Neural progenitor cell (in vitro differentiated cells): ENCODE measurements at regions not wholly inside any gene's neighbourhood (a gene's known extent, or its start where the extent isn't known, plus 50 kb on each side); places are given as distances from the start of the nearest gene placed in this dataset.

Experiments used
- CTCF ChIP-seq: fragments of 200-600 bp; sonication (generic); IDR thresholded peaks from 2 replicates; pipeline ENCODE4 v1.5.1; 2017; ENCODE audit warnings: antibody characterized with exemption, mild to moderate bottlenecking
- EZH2 ChIP-seq: fragments of 200-600 bp; sonication (generic); IDR thresholded peaks from 2 replicates; pipeline ENCODE4 v1.6.1; 2017; ENCODE audit warnings: antibody characterized with exemption, mild to moderate bottlenecking, moderate library complexity

GRCh38 chr4:45425135-45425534, 698.7 kb downstream of the GABRG1 start:
- TF ChIP-seq CTCF (no peak), EZH2 (no peak)
